CD14-positive monocyte (primary cell): ENCODE measurements at regions not wholly inside any gene's neighbourhood (a gene's known extent, or its start where the extent isn't known, plus 50 kb on each side); places are given as distances from the start of the nearest gene placed in this dataset.

ENCODE experiments used
- DNase-seq, 3 donors: peaks; one replicate each; pipeline ENCODE4 v3.0.0-alpha.2; 2011 to 2022
- H2AFZ ChIP-seq: 2 replicates; pipeline ENCODE4 v1.6.0; 2012; ENCODE audit warnings: mild to moderate bottlenecking, low read depth, low read length, inconsistent platforms; ENCODE audit not compliant: insufficient read depth, poor library complexity, severe bottlenecking
- H3K27ac ChIP-seq, 2 donors: 1 replicate in 1 of 2; 2 replicates in 1 of 2; pipeline ENCODE4 v1.5.1; 2012 to 2013; ENCODE audit warnings: low read length in 2 of 2, control low read depth in 1 of 2, inconsistent platforms in 1 of 2, low read depth in 1 of 2, mild to moderate bottlenecking in 1 of 2
- H3K27me3 ChIP-seq, 2 donors: one replicate each; pipeline versions ENCODE4 v1.6.0 to v1.6.1; 2011 to 2013; ENCODE audit warnings: low read length in 2 of 2; ENCODE audit not compliant: control insufficient read depth in 2 of 2, insufficient read depth in 2 of 2
- H3K36me3 ChIP-seq, 2 donors: replicated peaks in 1 of 2; 1 replicate in 1 of 2; 2 replicates in 1 of 2; pipeline versions ENCODE4 v1.5.1 to v1.6.1; 2012 to 2013; ENCODE audit warnings: low read length in 2 of 2, control low read depth in 1 of 2, inconsistent platforms in 1 of 2, mild to moderate bottlenecking in 1 of 2; ENCODE audit not compliant: insufficient read depth in 2 of 2, control insufficient read depth in 1 of 2
- H3K4me1 ChIP-seq, 2 donors: 1 replicate in 1 of 2; 2 replicates in 1 of 2; pipeline versions ENCODE4 v1.5.1 to v1.6.1; 2012 to 2013; ENCODE audit warnings: low read length in 2 of 2, control low read depth in 1 of 2, inconsistent platforms in 1 of 2, mild to moderate bottlenecking in 1 of 2, moderate library complexity in 1 of 2; ENCODE audit not compliant: insufficient read depth in 2 of 2, control insufficient read depth in 1 of 2
- H3K4me2 ChIP-seq: replicated peaks from 2 replicates; pipeline ENCODE3; 2012; ENCODE audit warnings: low read length, moderate library complexity, mild to moderate bottlenecking; ENCODE audit not compliant: poor library complexity, severe bottlenecking; ENCODE audit errors: extremely low read depth
- H3K4me3 ChIP-seq, 3 experiments: fragments of 200-600 bp in 1 of 3; sonication (generic) in 1 of 3; replicated peaks in 1 of 3; 1 replicate in 2 of 3; 2 replicates in 1 of 3; pipeline ENCODE4 v1.5.1; 2011 to 2013; ENCODE audit warnings: low read length in 3 of 3, mild to moderate bottlenecking in 3 of 3, control low read depth in 2 of 3, low read depth in 2 of 3, inconsistent platforms in 1 of 3, moderate library complexity in 1 of 3
- H3K79me2 ChIP-seq: 2 replicates; pipeline ENCODE4 v1.6.0; 2012; ENCODE audit warnings: mild to moderate bottlenecking, control low read depth, inconsistent platforms, low read length, moderate library complexity; ENCODE audit not compliant: insufficient read depth
- H3K9ac ChIP-seq: 2 replicates; pipeline ENCODE4 v1.6.0; 2017; ENCODE audit warnings: low read length, mild to moderate bottlenecking; ENCODE audit not compliant: insufficient read depth, poor library complexity, severe bottlenecking
- H3K9me3 ChIP-seq, 2 donors: replicated peaks in 1 of 2; 1 replicate in 1 of 2; 2 replicates in 1 of 2; pipeline versions ENCODE4 v1.5.1 to v1.6.1; 2012 to 2013; ENCODE audit warnings: low read length in 2 of 2, control low read depth in 1 of 2; ENCODE audit not compliant: control insufficient read depth in 1 of 2, insufficient read depth in 1 of 2
- H4K20me1 ChIP-seq: 2 replicates; pipeline ENCODE4 v1.6.0; 2012; ENCODE audit warnings: mild to moderate bottlenecking, low read length, control low read depth, moderate library complexity; ENCODE audit not compliant: insufficient read depth
- H3K27ac Mint-ChIP-seq, 7 donors: one replicate each; pipeline ENCODE4 v1.8.0; 2020; ENCODE audit warnings: mild to moderate bottlenecking in 7 of 7, mixed read lengths in 7 of 7, moderate library complexity in 6 of 7, inconsistent platforms in 2 of 7
- H3K27me3 Mint-ChIP-seq, 3 donors: one replicate each; pipeline ENCODE4 v1.8.0; 2021 to 2022; ENCODE audit warnings: low read depth in 3 of 3, mild to moderate bottlenecking in 3 of 3, mixed read lengths in 3 of 3, moderate library complexity in 3 of 3, inconsistent platforms in 1 of 3
- H3K36me3 Mint-ChIP-seq, 2 donors: one replicate each; pipeline ENCODE4 v1.8.0; 2020; ENCODE audit warnings: mixed read lengths in 2 of 2, inconsistent platforms in 1 of 2, mild to moderate bottlenecking in 1 of 2
- H3K4me1 Mint-ChIP-seq: one replicate; pipeline ENCODE4 v1.8.0; 2020; ENCODE audit warnings: mild to moderate bottlenecking, mixed read lengths
- H3K4me3 Mint-ChIP-seq, 2 donors: one replicate each; pipeline ENCODE4 v1.8.0; 2020; ENCODE audit warnings: mild to moderate bottlenecking in 2 of 2, mixed read lengths in 2 of 2, moderate library complexity in 1 of 2
- H3K9me3 Mint-ChIP-seq, 7 donors: one replicate each; pipeline ENCODE4 v1.8.0; 2020 to 2022; ENCODE audit warnings: mixed read lengths in 7 of 7, mild to moderate bottlenecking in 6 of 7, moderate library complexity in 6 of 7, inconsistent platforms in 2 of 7
- WGBS: methylation state at CpG from one replicate; pipeline ENCODE4 v1.1.5; 2013; ENCODE audit warnings: missing lambda C conversion rate; ENCODE audit not compliant: insufficient coverage; 5-methylcytosine and 5-hydroxymethylcytosine counted together
- intact Hi-C, 2 donors: fragments of 100-400 bp; cut with micrococcal nuclease; formaldehyde crosslinking; loops; one replicate each; pipeline versions ENCODE4 v1.15.0 to v1.15.1; 2023
- TF ChIP-seq, protein P1 (sequence below): fragments of 200-600 bp; IDR thresholded peaks from one replicate; pipeline ENCODE4 v1.8.0; 2022; ENCODE audit warnings: antibody characterized with exemption, mild to moderate bottlenecking

DNA sequence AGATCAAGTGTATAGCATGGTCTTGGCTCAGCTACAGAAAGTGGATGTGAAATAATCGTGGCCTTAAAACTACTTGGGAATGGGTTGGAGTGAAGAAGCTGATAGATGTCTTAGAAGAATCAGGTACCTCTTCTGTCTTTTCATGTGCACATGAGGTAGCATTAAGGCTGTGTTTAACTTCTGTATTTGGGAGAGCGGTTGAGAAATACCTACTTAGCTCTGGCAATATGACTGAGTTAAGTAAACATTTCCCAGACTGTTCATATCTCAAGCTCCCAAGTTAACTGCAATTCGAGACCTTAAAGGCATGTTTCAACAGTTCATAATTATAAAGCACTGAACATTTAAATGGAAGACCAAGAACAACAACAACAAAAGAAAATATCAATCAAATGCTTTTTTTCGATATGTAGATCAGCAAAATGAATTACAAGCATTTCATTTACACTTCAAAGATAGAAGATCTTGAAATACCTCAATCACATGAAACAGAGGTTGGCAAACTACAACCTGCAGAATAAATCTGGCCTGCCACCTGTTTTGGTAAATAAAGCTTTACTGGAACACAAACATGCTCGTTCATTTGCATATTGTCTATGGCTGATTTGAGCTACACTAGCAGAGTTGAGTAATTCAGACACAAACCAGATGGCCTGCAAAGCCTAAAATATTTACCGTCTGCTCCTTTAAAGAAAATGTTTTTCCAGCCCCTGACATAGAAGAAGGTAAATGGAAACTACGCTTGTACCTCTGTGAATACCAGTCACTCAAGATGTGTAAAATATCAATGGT, 337.1 kb upstream of the GLI3 start:
- Mint-ChIP-seq H3K36me3 (no peaks in the 10 kb centered on the region), H3K4me1 (no peaks in the 10 kb centered on the region), H3K27me3 (no peaks in the 10 kb centered on the region), H3K27ac (no peak overlapping the region), H3K4me3 (no peak overlapping the region), H3K9me3 (peaks cover 0 to 11% (median 4%) of the 10 kb centered on the region in 7 donors)
- intact Hi-C loops: no loop called here
- H3K4me1 ChIP-seq: no peaks in the 10 kb centered on the region
- 82% methylated on average over 3 of the region's 7 CpGs for WGBS
- H3K9ac ChIP-seq: no peak overlapping the region
- no peak overlapping the region for H3K4me2 ChIP-seq
- no peak overlapping the region for H3K4me3 ChIP-seq
- TF ChIP-seq, protein P1, sequence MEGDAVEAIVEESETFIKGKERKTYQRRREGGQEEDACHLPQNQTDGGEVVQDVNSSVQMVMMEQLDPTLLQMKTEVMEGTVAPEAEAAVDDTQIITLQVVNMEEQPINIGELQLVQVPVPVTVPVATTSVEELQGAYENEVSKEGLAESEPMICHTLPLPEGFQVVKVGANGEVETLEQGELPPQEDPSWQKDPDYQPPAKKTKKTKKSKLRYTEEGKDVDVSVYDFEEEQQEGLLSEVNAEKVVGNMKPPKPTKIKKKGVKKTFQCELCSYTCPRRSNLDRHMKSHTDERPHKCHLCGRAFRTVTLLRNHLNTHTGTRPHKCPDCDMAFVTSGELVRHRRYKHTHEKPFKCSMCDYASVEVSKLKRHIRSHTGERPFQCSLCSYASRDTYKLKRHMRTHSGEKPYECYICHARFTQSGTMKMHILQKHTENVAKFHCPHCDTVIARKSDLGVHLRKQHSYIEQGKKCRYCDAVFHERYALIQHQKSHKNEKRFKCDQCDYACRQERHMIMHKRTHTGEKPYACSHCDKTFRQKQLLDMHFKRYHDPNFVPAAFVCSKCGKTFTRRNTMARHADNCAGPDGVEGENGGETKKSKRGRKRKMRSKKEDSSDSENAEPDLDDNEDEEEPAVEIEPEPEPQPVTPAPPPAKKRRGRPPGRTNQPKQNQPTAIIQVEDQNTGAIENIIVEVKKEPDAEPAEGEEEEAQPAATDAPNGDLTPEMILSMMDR: no peak
- no peaks in the 10 kb centered on the region for H3K27me3 ChIP-seq
- no peaks in the 10 kb centered on the region for H3K79me2 ChIP-seq
- no peaks in the 10 kb centered on the region for H4K20me1 ChIP-seq
- no peak for DNase-seq
- no peak overlapping the region for H2AFZ ChIP-seq
- no peak overlapping the region for H3K27ac ChIP-seq
- H3K36me3 ChIP-seq: no peaks in the 10 kb centered on the region
- H3K9me3 ChIP-seq: peaks cover 3 to 6% of the 10 kb centered on the region in 2 donors

DNA sequence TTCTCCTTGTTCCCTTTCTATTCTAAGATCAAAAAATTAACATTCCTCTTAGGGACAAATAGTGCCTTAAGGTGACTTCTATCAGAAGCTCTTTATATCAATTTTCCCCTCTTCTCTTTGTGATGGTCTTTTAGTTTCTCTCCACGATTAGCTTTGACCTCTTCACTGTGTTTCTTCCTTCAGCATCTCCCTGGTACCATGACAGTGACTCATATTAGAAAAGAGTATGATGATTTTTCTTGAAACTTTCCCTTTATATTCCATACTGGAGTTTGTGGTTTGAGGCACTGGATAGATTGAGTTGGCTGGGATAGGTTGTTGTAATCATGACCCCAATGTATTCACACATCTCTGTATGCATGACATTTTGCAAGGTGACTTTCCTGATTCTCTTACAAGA, 335.6 kb upstream of the GLI3 start:
- no peaks in the 10 kb centered on the region for H4K20me1 ChIP-seq
- H3K4me3 ChIP-seq: no peak overlapping the region
- no peak overlapping the region for H3K27ac ChIP-seq
- DNase-seq: no peak
- no peaks in the 10 kb centered on the region for H3K4me1 ChIP-seq
- H3K27me3 ChIP-seq: no peaks in the 10 kb centered on the region
- intact Hi-C loops: no loop called here
- Mint-ChIP-seq H3K4me1 (no peaks in the 10 kb centered on the region), H3K9me3 (peaks cover 0 to 6% (median 2%) of the 10 kb centered on the region in 7 donors), H3K36me3 (no peaks in the 10 kb centered on the region), H3K27ac (no peak overlapping the region), H3K27me3 (no peaks in the 10 kb centered on the region), H3K4me3 (no peak overlapping the region)
- H3K9ac ChIP-seq: no peak overlapping the region
- no peak overlapping the region for H3K4me2 ChIP-seq
- H3K36me3 ChIP-seq: no peaks in the 10 kb centered on the region
- WGBS: no CpG with 5 or more reads among the region's 1 CpG
- peaks cover 3 to 5% of the 10 kb centered on the region in 2 donors for H3K9me3 ChIP-seq
- no peak overlapping the region for H2AFZ ChIP-seq
- H3K79me2 ChIP-seq: no peaks in the 10 kb centered on the region
- TF ChIP-seq, protein P1: no peak
